ENCODE measurements at regions not wholly inside any gene's neighbourhood (a gene's known extent, or its start where the extent isn't known, plus 50 kb on each side); places are given as distances from the start of the nearest gene placed in this dataset.

GRCh38 chr15:87661454-87662355 lies 594.8 kb downstream of the NTRK3 start (continued):
- TF ChIP-seq CTCF (IDR thresholded peaks at IDR 0.05) (no peak), ESRRA (IDR thresholded peaks at IDR 0.05; ENCODE audit: borderline replicate concordance, low read length) (no peak), SREBF2 (IDR thresholded peaks at IDR 0.05) (no peak), KDM1A (IDR thresholded peaks at IDR 0.05; ENCODE audit: low read depth) (no peak), MAZ (IDR thresholded peaks at IDR 0.05; ENCODE audit: borderline replicate concordance, low read depth, low read length) (no peak), FOXS1 (CRISPR knock-in tag; IDR thresholded peaks at IDR 0.05) (no peak), PBX3 (IDR thresholded peaks at IDR 0.05) (no peak), GATA3 (IDR thresholded peaks at IDR 0.05; ENCODE audit: borderline replicate concordance) (no peak), ZFP36 (IDR thresholded peaks at IDR 0.05; ENCODE audit: borderline replicate concordance, partially characterized antibody) (no peak)

- Histone ChIP-seq H3K4me1 (0 out of 3 replicates have a peak, but pooled peaks cover 4% of the 10 kb centered on the region), H3K4me3 (no peak overlapping the region), H3K4me2 (no peak overlapping the region), H3K9me3 (0 out of 3 replicates have a peak, but pooled peaks cover 3% of the 10 kb centered on the region), H3K27ac (no peak overlapping the region)
- no peak for DNase-seq (ENCODE audit: low read depth in 1 of 2, low spot score in 1 of 2)
- POLR2A ChIA-PET: interaction anchor here (0.6 kb wide), 1 partner anchor 733 kb away, joined by 4 read pairs; no protein-coding TSS in a partner anchor
- TF ChIP-seq CTCF (IDR thresholded peaks at IDR 0.05) (peak; percentile 14; the same call in 1 of the 3 replicates), BHLHE40 (IDR thresholded peaks at IDR 0.05; ENCODE audit: low read depth, low read length) (no peak)
- CTCF ChIA-PET: interaction anchor here (0.7 to 2.4 kb wide), 4 partner anchors 15 to 610 kb away, joined by 3 to 4 read pairs (median 4); no protein-coding TSS in a partner anchor
- no peak for FAIRE-seq
- 77% methylated on average over 2 of the region's 2 CpGs for WGBS (ENCODE audit: missing lambda C conversion rate)
- no peak for ATAC-seq
These were observed 596.0 kb downstream of the NTRK3 start for GRCh38 chr15:87660251-87661129.

GRCh38 chr15:87656372-87656771 lies 600.2 kb downstream of the NTRK3 start:
- H3K9me3 ChIP-seq: no peaks in the 10 kb centered on the region
- ChIA-PET CTCF (no interaction called here), POLR2A (no interaction called here)
- FAIRE-seq (no peak), ATAC-seq (no peak), DNase-seq (ENCODE audit: low read depth in 1 of 2, low spot score in 1 of 2) (no peak)
- no peak overlapping the region for H3K4me3 ChIP-seq
- WGBS (ENCODE audit: missing lambda C conversion rate): 23% methylated on average over 1 of the region's 1 CpG
- TF ChIP-seq RARB (CRISPR knock-in tag; IDR thresholded peaks at IDR 0.05) (no peak), FOXS1 (CRISPR knock-in tag; IDR thresholded peaks at IDR 0.05) (no peak), PHF8 (IDR thresholded peaks at IDR 0.05; ENCODE audit: borderline replicate concordance, low read depth) (no peak), REST (IDR thresholded peaks at IDR 0.05) (no peak), ESRRA (IDR thresholded peaks at IDR 0.05; ENCODE audit: borderline replicate concordance, low read length) (no peak), ZNF302 (CRISPR knock-in tag; IDR thresholded peaks at IDR 0.05) (no peak), JUN (IDR thresholded peaks at IDR 0.05) (no peak), TFCP2L1 (CRISPR knock-in tag; IDR thresholded peaks at IDR 0.05) (no peak), CBX2 (IDR thresholded peaks at IDR 0.05; ENCODE audit: borderline replicate concordance, low read depth) (no peak), FOSL2 (IDR thresholded peaks at IDR 0.05) (no peak), FOSL2 (CRISPR knock-in tag; IDR thresholded peaks at IDR 0.05) (no peak), HEYL (CRISPR knock-in tag; IDR thresholded peaks at IDR 0.05) (no peak), HOXA7 (CRISPR knock-in tag; IDR thresholded peaks at IDR 0.05) (no peak), KDM5A (IDR thresholded peaks at IDR 0.05) (no peak)
- no peak overlapping the region for H3K4me2 ChIP-seq
- no peak overlapping the region for H3K27ac ChIP-seq
- 0 out of 3 replicates have a peak, but pooled peaks cover 1% of the 10 kb centered on the region for H3K4me1 ChIP-seq
